H1 (cell line): ENCODE measurements at regions not wholly inside any gene's neighbourhood (a gene's known extent, or its start where the extent isn't known, plus 50 kb on each side); places are given as distances from the start of the nearest gene placed in this dataset.

Experiments used
- CTCF ChIA-PET: fragments of 300-600 bp; sonication (Branson Sonifier 250); formaldehyde crosslinking; loops from one replicate; lab custom pipeline; 2021; ENCODE audit not compliant: partially characterized antibody; lab: Charles Lee
- POLR2A ChIA-PET: fragments of 300-600 bp; sonication (Branson Sonifier 250); formaldehyde crosslinking; loops from one replicate; lab custom pipeline; 2021; ENCODE audit warnings: inconsistent platforms; ENCODE audit not compliant: partially characterized antibody; lab: Charles Lee
- DNase-seq, 2 experiments: peaks; one replicate each; pipeline versions ENCODE4 v3.0.0 to v3.0.0-alpha.2; 2010 to 2022; ENCODE audit warnings: low spot score in 2 of 2, low read depth in 1 of 2, mixed read lengths in 1 of 2
- FAIRE-seq: peaks from 2 replicates; lab custom pipeline; 2011; peaks lifted over from hg19 to GRCh38; lab: Jason Lieb, UNC
- H2AFZ ChIP-seq: 2 replicates; pipeline ENCODE4 v1.8.1; 2012; ENCODE audit warnings: low read length, inconsistent platforms
- H2AK5ac ChIP-seq: 2 replicates; pipeline ENCODE4 v1.6.1; 2013; ENCODE audit warnings: low read depth, low read length
- H2BK120ac ChIP-seq: replicated peaks from 2 replicates; pipeline ENCODE3; 2013; ENCODE audit warnings: low read depth, low read length, inconsistent platforms
- H2BK12ac ChIP-seq: 2 replicates; pipeline ENCODE4 v1.6.1; 2013; ENCODE audit warnings: low read depth, low read length
- H2BK15ac ChIP-seq: 2 replicates; pipeline ENCODE4 v1.6.1; 2013; ENCODE audit warnings: low read length
- H2BK20ac ChIP-seq: 2 replicates; pipeline ENCODE4 v1.6.1; 2013; ENCODE audit warnings: low read length
- H2BK5ac ChIP-seq: 2 replicates; pipeline ENCODE4 v1.6.1; 2013; ENCODE audit warnings: low read depth, low read length
- H3K14ac ChIP-seq: 2 replicates; pipeline ENCODE4 v1.6.1; 2013; ENCODE audit warnings: inconsistent platforms; ENCODE audit not compliant: insufficient read length
- H3K18ac ChIP-seq: 2 replicates; pipeline ENCODE4 v1.6.1; 2013; ENCODE audit warnings: low read length; ENCODE audit errors: extremely low read depth
- H3K23ac ChIP-seq: 2 replicates; pipeline ENCODE4 v1.6.1; 2013; ENCODE audit warnings: inconsistent platforms; ENCODE audit not compliant: insufficient read length
- H3K23me2 ChIP-seq: 2 replicates; pipeline ENCODE4 v1.6.1; 2013; ENCODE audit warnings: low read depth, low read length
- H3K27ac ChIP-seq: 2 replicates; pipeline ENCODE4 v1.6.1; 2011; ENCODE audit warnings: low read depth, low read length, inconsistent platforms
- H3K27me3 ChIP-seq, 4 experiments: replicated peaks in 1 of 4; 1 replicate in 1 of 4; 2 replicates in 3 of 4; pipeline versions ENCODE4 v1.6.1 to v1.8.1; 2011 to 2013; ENCODE audit warnings: low read length in 3 of 4, mild to moderate bottlenecking in 3 of 4, inconsistent platforms in 2 of 4, mixed read lengths in 2 of 4, moderate library complexity in 1 of 4; ENCODE audit not compliant: control insufficient read depth in 3 of 4, insufficient read depth in 3 of 4; ENCODE audit errors: extremely low read depth in 1 of 4
- H3K36me3 ChIP-seq, 4 experiments: 2 replicates each; pipeline versions ENCODE4 v1.6.1 to v1.8.1; 2011 to 2013; ENCODE audit warnings: mild to moderate bottlenecking in 4 of 4, low read length in 3 of 4, moderate library complexity in 2 of 4, control low read depth in 1 of 4, inconsistent platforms in 1 of 4; ENCODE audit not compliant: insufficient read depth in 4 of 4, control insufficient read depth in 2 of 4
- H3K4ac ChIP-seq: replicated peaks from 2 replicates; pipeline ENCODE3; 2013; ENCODE audit warnings: low read length, low read depth, mixed read lengths, inconsistent platforms; ENCODE audit not compliant: insufficient read length
- H3K4me1 ChIP-seq, 4 experiments: replicated peaks in 1 of 4; 1 replicate in 1 of 4; 2 replicates in 3 of 4; pipeline versions ENCODE4 v1.6.1 to v1.8.1; 2011 to 2013; ENCODE audit warnings: low read length in 3 of 4, inconsistent platforms in 2 of 4, mixed read lengths in 1 of 4; ENCODE audit not compliant: insufficient read depth in 4 of 4, control insufficient read depth in 3 of 4
- H3K4me2 ChIP-seq, 2 experiments: 2 replicates each; pipeline versions ENCODE4 v1.6.1 to v1.8.1; 2011 to 2013; ENCODE audit warnings: low read depth in 2 of 2, low read length in 2 of 2, control low read depth in 1 of 2, inconsistent platforms in 1 of 2, mild to moderate bottlenecking in 1 of 2; ENCODE audit not compliant: insufficient read depth in 1 of 2
- H3K4me3 ChIP-seq, 4 experiments: fragments of 200-600, 300-600 bp in 1 of 4; sonication (generic), shearing (Covaris generic), sonication (Bioruptor Twin) in 1 of 4; 2 replicates each; pipeline versions ENCODE4 v1.5.1 to v1.8.1; 2011 to 2016; ENCODE audit warnings: low read length in 4 of 4, low read depth in 3 of 4, control low read depth in 2 of 4, inconsistent platforms in 2 of 4, mild to moderate bottlenecking in 2 of 4, mixed read lengths in 1 of 4, moderate library complexity in 1 of 4; ENCODE audit not compliant: insufficient read depth in 2 of 4; ENCODE audit errors: extremely low read depth in 1 of 4
- H3K56ac ChIP-seq: replicated peaks from 2 replicates; pipeline ENCODE3; 2013; ENCODE audit warnings: low read depth, mild to moderate bottlenecking, mixed read lengths, low read length, inconsistent platforms; ENCODE audit not compliant: insufficient read length
- H3K79me1 ChIP-seq: 2 replicates; pipeline ENCODE4 v1.6.1; 2013; ENCODE audit warnings: low read depth, low read length, control low read depth
- H3K79me2 ChIP-seq, 2 experiments: 2 replicates each; pipeline versions ENCODE4 v1.6.1 to v1.8.1; 2012 to 2013; ENCODE audit warnings: low read length in 2 of 2, mild to moderate bottlenecking in 2 of 2, inconsistent platforms in 1 of 2; ENCODE audit not compliant: insufficient read depth in 2 of 2, control insufficient read depth in 1 of 2
- H3K9ac ChIP-seq, 4 experiments: replicated peaks in 1 of 4; 1 replicate in 1 of 4; 2 replicates in 3 of 4; pipeline versions ENCODE4 v1.6.1 to v1.8.1; 2011 to 2013; ENCODE audit warnings: low read depth in 3 of 4, low read length in 3 of 4, control low read depth in 2 of 4, mild to moderate bottlenecking in 2 of 4, moderate library complexity in 2 of 4, inconsistent platforms in 1 of 4; ENCODE audit errors: extremely low read depth in 1 of 4
- H3K9me3 ChIP-seq, 2 experiments: 2 replicates each; pipeline versions ENCODE4 v1.6.1 to v1.8.1; 2012 to 2013; ENCODE audit warnings: mild to moderate bottlenecking in 2 of 2, moderate library complexity in 2 of 2, control low read depth in 1 of 2, inconsistent platforms in 1 of 2, low read depth in 1 of 2, low read length in 1 of 2, mixed read lengths in 1 of 2; ENCODE audit not compliant: insufficient read depth in 2 of 2
- H4K20me1 ChIP-seq, 2 experiments: replicated peaks in 1 of 2; 2 replicates each; pipeline versions ENCODE3 to v1.8.1; 2011 to 2013; ENCODE audit warnings: inconsistent platforms in 2 of 2, low read length in 2 of 2, mild to moderate bottlenecking in 1 of 2; ENCODE audit not compliant: insufficient read depth in 2 of 2, control insufficient read depth in 1 of 2
- H4K5ac ChIP-seq: 2 replicates; pipeline ENCODE4 v1.6.1; 2013; ENCODE audit warnings: low read length, low read depth, mixed read lengths, inconsistent platforms; ENCODE audit not compliant: insufficient read length
- H4K8ac ChIP-seq: 2 replicates; pipeline ENCODE4 v1.8.0; 2013; ENCODE audit warnings: mild to moderate bottlenecking, moderate library complexity, low read length, inconsistent platforms; ENCODE audit not compliant: insufficient read depth; ENCODE audit errors: extremely low read depth
- H4K91ac ChIP-seq: replicated peaks from 2 replicates; pipeline ENCODE3; 2013; ENCODE audit warnings: low read length, mixed read lengths, inconsistent platforms; ENCODE audit not compliant: insufficient read length
- RXRA ChIP-seq: IDR thresholded peaks from 2 replicates; pipeline ENCODE4 v1.6.1; 2011; ENCODE audit warnings: low read depth, mild to moderate bottlenecking, low read length, moderate library complexity; ENCODE audit not compliant: insufficient read depth
- WGBS, 2 experiments: shearing (Covaris generic) in 1 of 2; methylation state at CpG; one replicate each; pipeline versions ENCODE4 v1.1.6 to v1.1.7; 2013 to 2015; ENCODE audit warnings: low lambda C conversion rate in 2 of 2, mixed read lengths in 2 of 2, inconsistent platforms in 1 of 2, low coverage in 1 of 2, missing lambda C conversion rate in 1 of 2; ENCODE audit not compliant: insufficient replicate concordance in 2 of 2, insufficient coverage in 1 of 2, insufficient read length in 1 of 2; ENCODE audit errors: extremely low coverage in 1 of 2, missing lambda C conversion rate in 1 of 2; 5-methylcytosine and 5-hydroxymethylcytosine counted together

GRCh38 chr3:186481526-186481925 lies 62.7 kb downstream of the CRYGS start:
- ChIA-PET CTCF (interaction anchor here (1.3 kb wide), 1 partner anchor 10 kb away, joined by 5 read pairs; no protein-coding TSS in a partner anchor), POLR2A (no interaction called here)
- no peak overlapping the region for H2BK15ac ChIP-seq
- no peak overlapping the region for H3K23ac ChIP-seq
- no peak overlapping the region for H3K18ac ChIP-seq
- no peaks in the 10 kb centered on the region for H3K79me2 ChIP-seq
- no peak overlapping the region for H2BK12ac ChIP-seq
- H3K4ac ChIP-seq = no peak overlapping the region
- DNase-seq (no peak), FAIRE-seq (no peak)
- no peaks in the 10 kb centered on the region for H3K79me1 ChIP-seq
- no peak overlapping the region for H2BK5ac ChIP-seq
- TF ChIP-seq RXRA = no peak
- no peak overlapping the region for H3K56ac ChIP-seq
- H4K91ac ChIP-seq = no peak overlapping the region
- H3K9ac ChIP-seq = no peak overlapping the region
- H2BK120ac ChIP-seq = no peak overlapping the region
- no peak overlapping the region for H2AK5ac ChIP-seq
- no peaks in the 10 kb centered on the region for H3K4me1 ChIP-seq
- no peaks in the 10 kb centered on the region for H3K9me3 ChIP-seq
- no peaks in the 10 kb centered on the region for H3K23me2 ChIP-seq
- no peak overlapping the region for H3K14ac ChIP-seq
- no peaks in the 10 kb centered on the region for H3K27me3 ChIP-seq
- H2AFZ ChIP-seq = no peak overlapping the region
- H4K5ac ChIP-seq = no peak overlapping the region
- H3K36me3 ChIP-seq = no peaks in the 10 kb centered on the region
- 89% methylated on average over 4 of the region's 4 CpGs; no CpG with 5 or more reads in 1 of the 2 experiments for WGBS, 2 experiments
- no peaks in the 10 kb centered on the region for H4K20me1 ChIP-seq
- no peak overlapping the region for H4K8ac ChIP-seq
- no peak overlapping the region for H3K4me2 ChIP-seq
- no peak overlapping the region for H3K27ac ChIP-seq
- no peak overlapping the region for H3K4me3 ChIP-seq
- no peak overlapping the region for H2BK20ac ChIP-seq
